H9 (cell line): ENCODE measurements at regions not wholly inside any gene's neighbourhood (a gene's known extent, or its start where the extent isn't known, plus 50 kb on each side); places are given as distances from the start of the nearest gene placed in this dataset.

Source experiments
- DNase-seq: peaks from one replicate; pipeline ENCODE4 v3.0.0-alpha.2; 2017
- H2AFZ ChIP-seq: one replicate; pipeline ENCODE4 v1.6.1; 2013; ENCODE audit warnings: mild to moderate bottlenecking, low read length, control low read depth, moderate library complexity
- H2AK5ac ChIP-seq: 2 replicates; pipeline ENCODE4 v1.6.1; 2013; ENCODE audit warnings: low read length, control low read depth, mixed read lengths; ENCODE audit not compliant: insufficient read length
- H2BK120ac ChIP-seq: one replicate; pipeline ENCODE4 v1.6.1; 2013; ENCODE audit warnings: low read depth, mild to moderate bottlenecking, low read length, control low read depth, inconsistent platforms; ENCODE audit not compliant: poor library complexity, severe bottlenecking
- H2BK12ac ChIP-seq: 2 replicates; pipeline ENCODE4 v1.6.1; 2013; ENCODE audit warnings: low read length, control low read depth, mixed read lengths, low read depth; ENCODE audit not compliant: insufficient read length
- H2BK15ac ChIP-seq: 2 replicates; pipeline ENCODE4 v1.6.1; 2013; ENCODE audit warnings: low read depth, low read length, control low read depth
- H2BK20ac ChIP-seq: one replicate; pipeline ENCODE4 v1.6.1; 2013; ENCODE audit warnings: low read depth, mild to moderate bottlenecking, low read length, control low read depth, inconsistent platforms; ENCODE audit not compliant: poor library complexity, severe bottlenecking
- H2BK5ac ChIP-seq: 2 replicates; pipeline ENCODE4 v1.6.1; 2013; ENCODE audit warnings: low read length, control low read depth, mixed read lengths; ENCODE audit not compliant: insufficient read length
- H3K14ac ChIP-seq: 2 replicates; pipeline ENCODE4 v1.6.1; 2013; ENCODE audit warnings: low read length, control low read depth; ENCODE audit not compliant: insufficient read depth
- H3K18ac ChIP-seq: 2 replicates; pipeline ENCODE4 v1.6.1; 2013; ENCODE audit warnings: low read depth, mild to moderate bottlenecking, mixed read lengths, low read length, control low read depth; ENCODE audit not compliant: insufficient read length
- H3K23ac ChIP-seq: 2 replicates; pipeline ENCODE4 v1.6.1; 2013; ENCODE audit warnings: low read length, control low read depth, mixed read lengths, low read depth; ENCODE audit not compliant: insufficient read length
- H3K23me2 ChIP-seq: 2 replicates; pipeline ENCODE4 v1.6.1; 2013; ENCODE audit warnings: low read depth, mild to moderate bottlenecking, mixed read lengths, low read length, control low read depth; ENCODE audit not compliant: insufficient read length, poor library complexity, severe bottlenecking
- H3K27ac ChIP-seq: 2 replicates; pipeline ENCODE4 v1.5.1; 2013; ENCODE audit warnings: low read length, control low read depth, mixed read lengths, low read depth; ENCODE audit not compliant: insufficient read length
- H3K27me3 ChIP-seq: 2 replicates; pipeline ENCODE4 v1.6.1; 2013; ENCODE audit warnings: low read length, control low read depth, inconsistent platforms; ENCODE audit not compliant: insufficient read depth
- H3K4ac ChIP-seq: 2 replicates; pipeline ENCODE4 v1.6.1; 2013; ENCODE audit warnings: low read depth, mild to moderate bottlenecking, control low read depth, inconsistent platforms, low read length, moderate library complexity
- H3K4me1 ChIP-seq: 2 replicates; pipeline ENCODE4 v1.6.1; 2013; ENCODE audit warnings: low read length, control low read depth, inconsistent platforms; ENCODE audit not compliant: insufficient read depth
- H3K4me2 ChIP-seq: 2 replicates; pipeline ENCODE4 v1.6.1; 2013; ENCODE audit warnings: low read length, control low read depth, mixed read lengths; ENCODE audit not compliant: insufficient read length, insufficient read depth
- H3K56ac ChIP-seq: 2 replicates; pipeline ENCODE4 v1.6.1; 2013; ENCODE audit warnings: low read depth, mild to moderate bottlenecking, mixed read lengths, low read length, control low read depth; ENCODE audit not compliant: insufficient read length
- H3K79me1 ChIP-seq: 2 replicates; pipeline ENCODE4 v1.6.1; 2013; ENCODE audit warnings: low read depth, mild to moderate bottlenecking, moderate library complexity, low read length, control low read depth, inconsistent platforms; ENCODE audit not compliant: insufficient read depth, poor library complexity, severe bottlenecking
- H3K79me2 ChIP-seq: 2 replicates; pipeline ENCODE4 v1.6.1; 2013; ENCODE audit warnings: low read length, control low read depth, inconsistent platforms; ENCODE audit not compliant: insufficient read depth
- H3K9ac ChIP-seq: 2 replicates; pipeline ENCODE4 v1.6.1; 2013; ENCODE audit warnings: low read length, control low read depth, mixed read lengths; ENCODE audit not compliant: insufficient read length; ENCODE audit errors: extremely low read depth
- H3K9me3 ChIP-seq: one replicate; pipeline ENCODE4 v1.6.1; 2013; ENCODE audit warnings: low read depth, low read length, inconsistent platforms; ENCODE audit not compliant: control insufficient read depth
- H3T11ph ChIP-seq: one replicate; pipeline ENCODE4 v1.6.1; 2013; ENCODE audit warnings: mild to moderate bottlenecking, low read length, control low read depth, inconsistent platforms
- H4K20me1 ChIP-seq: one replicate; pipeline ENCODE4 v1.6.1; 2013; ENCODE audit not compliant: control insufficient read depth, insufficient read length, insufficient read depth
- H4K5ac ChIP-seq: 2 replicates; pipeline ENCODE4 v1.6.1; 2013; ENCODE audit warnings: low read depth, mild to moderate bottlenecking, mixed read lengths, low read length, control low read depth; ENCODE audit not compliant: insufficient read length
- H4K8ac ChIP-seq: replicated peaks from 2 replicates; pipeline ENCODE4 v1.6.1; 2013; ENCODE audit warnings: low read length, control low read depth, mixed read lengths, low read depth; ENCODE audit not compliant: insufficient read length
- H4K91ac ChIP-seq: 2 replicates; pipeline ENCODE4 v1.6.1; 2013; ENCODE audit warnings: low read depth, mild to moderate bottlenecking, moderate library complexity, mixed read lengths, low read length, control low read depth; ENCODE audit not compliant: insufficient read length
- H3K27ac Mint-ChIP-seq, 3 experiments: 2 replicates in 2 of 3; 3 replicates in 1 of 3; pipeline ENCODE4 v1.8.0; 2020 to 2021; ENCODE audit warnings: mixed read lengths in 3 of 3, mild to moderate bottlenecking in 1 of 3, moderate library complexity in 1 of 3
- H3K27me3 Mint-ChIP-seq: 2 replicates; pipeline ENCODE4 v1.8.0; 2021; ENCODE audit warnings: low read depth, mild to moderate bottlenecking, moderate library complexity, mixed read lengths
- H3K36me3 Mint-ChIP-seq, 3 experiments: 2 replicates in 2 of 3; 3 replicates in 1 of 3; pipeline ENCODE4 v1.8.0; 2020 to 2021; ENCODE audit warnings: low read depth in 3 of 3, mixed read lengths in 3 of 3; ENCODE audit not compliant: insufficient read depth in 1 of 3
- H3K4me1 Mint-ChIP-seq, 2 experiments: 2 replicates each; pipeline ENCODE4 v1.8.0; 2020; ENCODE audit warnings: mixed read lengths in 2 of 2
- H3K4me3 Mint-ChIP-seq, 2 experiments: 2 replicates in 1 of 2; 3 replicates in 1 of 2; pipeline ENCODE4 v1.8.0; 2020 to 2021; ENCODE audit warnings: mild to moderate bottlenecking in 2 of 2, mixed read lengths in 2 of 2, moderate library complexity in 1 of 2
- H3K9me3 Mint-ChIP-seq, 2 experiments: 2 replicates in 1 of 2; 3 replicates in 1 of 2; pipeline ENCODE4 v1.8.0; 2020; ENCODE audit warnings: mild to moderate bottlenecking in 2 of 2, mixed read lengths in 2 of 2, moderate library complexity in 1 of 2
- CTCF ChIP-seq: fragments of 200-600 bp; sonication (generic); conservative IDR thresholded peaks from 3 replicates; pipeline ENCODE4 v1.8.0; 2021; ENCODE audit warnings: antibody characterized with exemption, mild to moderate bottlenecking
- WGBS: extraction: QIAGEN DNeasy Blood & Tissue Kit; methylation state at CpG from one replicate; pipeline ENCODE4 v1.1.7; 2013; ENCODE audit warnings: missing lambda C conversion rate, low lambda C conversion rate, mixed read lengths; ENCODE audit not compliant: insufficient read length; ENCODE audit errors: extremely low coverage; 5-methylcytosine and 5-hydroxymethylcytosine counted together

- Histone ChIP-seq H2BK20ac (no peak overlapping the region), H2BK15ac (no peak overlapping the region), H4K20me1 (no peaks in the 10 kb centered on the region), H3K23me2 (no peaks in the 10 kb centered on the region), H3K18ac (no peak overlapping the region), H3K4me2 (no peak overlapping the region), H3K4ac (no peak overlapping the region), H3K56ac (no peak overlapping the region), H4K91ac (no peak overlapping the region), H3K4me1 (no peaks in the 10 kb centered on the region), H3K9ac (no peak overlapping the region), H3K27ac (no peak overlapping the region), H2AK5ac (no peak overlapping the region), H4K5ac (no peak overlapping the region), H3K14ac (no peak overlapping the region), H3K27me3 (no peaks in the 10 kb centered on the region), H2BK12ac (no peak overlapping the region), H3K79me1 (no peaks in the 10 kb centered on the region), H3K79me2 (no peaks in the 10 kb centered on the region), H3K9me3 (peaks cover 17% of the 10 kb centered on the region), H2BK5ac (no peak overlapping the region), H4K8ac (no peak overlapping the region), H2AFZ (no peak overlapping the region), H2BK120ac (no peak overlapping the region), H3T11ph (no peak overlapping the region), H3K23ac (no peak overlapping the region)
- no peak for DNase-seq
- no CpG with 5 or more reads among the region's 1 CpG for WGBS
- no peak overlapping the region for H3K27ac Mint-ChIP-seq
- H3K4me1 Mint-ChIP-seq: peaks cover 3 to 5% of the 10 kb centered on the region in 2 experiments
- no peaks in the 10 kb centered on the region for H3K27me3 Mint-ChIP-seq
- TF ChIP-seq CTCF: no peak
- H3K4me3 Mint-ChIP-seq: no peak overlapping the region
- H3K36me3 Mint-ChIP-seq: peaks cover 0 to 3% (median 0%) of the 10 kb centered on the region in 3 experiments; a peak in 1 of 7 replicates
- H3K9me3 Mint-ChIP-seq: peaks cover 47 to 53% of the 10 kb centered on the region in 2 experiments
Measured at GRCh38 chrX:25869761-25870160, 268.4 kb upstream of the MAGEB18 start.
